ENCODE measurements at regions not wholly inside any gene's neighbourhood (a gene's known extent, or its start where the extent isn't known, plus 50 kb on each side); places are given as distances from the start of the nearest gene placed in this dataset.

DNA sequence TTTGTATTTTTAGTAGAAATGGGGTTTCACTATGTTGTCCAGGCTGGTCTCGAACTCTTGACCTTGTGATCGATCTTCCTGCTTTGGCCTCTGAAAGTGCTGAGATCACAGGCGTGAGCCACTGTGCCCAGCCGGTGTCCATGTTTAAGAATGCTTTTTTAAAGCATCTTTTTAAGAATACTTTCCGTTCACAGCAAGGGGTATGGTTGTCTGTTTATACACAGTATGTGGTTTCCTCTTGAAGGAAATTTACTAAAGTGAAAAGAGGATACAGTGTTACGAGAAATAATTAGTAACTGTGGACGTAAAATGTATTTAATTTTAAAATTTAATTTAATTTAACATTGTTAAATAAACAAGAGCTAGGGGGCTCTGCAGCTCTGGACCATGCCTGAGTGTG is 73.4 kb downstream of the GSC start:
- Histone ChIP-seq H3K9me3 (ENCODE audit: control insufficient read depth in 4 of 4, low read length in 3 of 4) (no peaks in the 10 kb centered on the region), H3K27me3 (ENCODE audit: control insufficient read depth in 4 of 4, insufficient read depth in 4 of 4, low read length in 3 of 4) (no peaks in the 10 kb centered on the region), H3K9ac (ENCODE audit: low read depth in 1 of 2, low read length in 2 of 2) (no peak overlapping the region), H3K4me1 (ENCODE audit: control insufficient read depth in 4 of 4, insufficient read depth in 4 of 4, low read length in 3 of 4) (no peaks in the 10 kb centered on the region), H3K4me3 (ENCODE audit: low read depth in 1 of 3, low read length in 3 of 3) (no peak overlapping the region), H3K36me3 (ENCODE audit: control insufficient read depth in 4 of 4, insufficient read depth in 3 of 4, low read depth in 1 of 4, low read length in 3 of 4) (no peaks in the 10 kb centered on the region), H3K27ac (ENCODE audit: low read depth in 1 of 2, low read length in 2 of 2) (no peak overlapping the region)
- TF ChIP-seq NR2F2 (IDR thresholded peaks at IDR 0.05) (no peak), GABPA (IDR thresholded peaks at IDR 0.05 in 1 of 2, conservative IDR thresholded peaks at IDR 0.05 in 1 of 2) (no peak), HNF4G (IDR thresholded peaks at IDR 0.05) (no peak)
- TF ChIP-seq, protein P1, sequence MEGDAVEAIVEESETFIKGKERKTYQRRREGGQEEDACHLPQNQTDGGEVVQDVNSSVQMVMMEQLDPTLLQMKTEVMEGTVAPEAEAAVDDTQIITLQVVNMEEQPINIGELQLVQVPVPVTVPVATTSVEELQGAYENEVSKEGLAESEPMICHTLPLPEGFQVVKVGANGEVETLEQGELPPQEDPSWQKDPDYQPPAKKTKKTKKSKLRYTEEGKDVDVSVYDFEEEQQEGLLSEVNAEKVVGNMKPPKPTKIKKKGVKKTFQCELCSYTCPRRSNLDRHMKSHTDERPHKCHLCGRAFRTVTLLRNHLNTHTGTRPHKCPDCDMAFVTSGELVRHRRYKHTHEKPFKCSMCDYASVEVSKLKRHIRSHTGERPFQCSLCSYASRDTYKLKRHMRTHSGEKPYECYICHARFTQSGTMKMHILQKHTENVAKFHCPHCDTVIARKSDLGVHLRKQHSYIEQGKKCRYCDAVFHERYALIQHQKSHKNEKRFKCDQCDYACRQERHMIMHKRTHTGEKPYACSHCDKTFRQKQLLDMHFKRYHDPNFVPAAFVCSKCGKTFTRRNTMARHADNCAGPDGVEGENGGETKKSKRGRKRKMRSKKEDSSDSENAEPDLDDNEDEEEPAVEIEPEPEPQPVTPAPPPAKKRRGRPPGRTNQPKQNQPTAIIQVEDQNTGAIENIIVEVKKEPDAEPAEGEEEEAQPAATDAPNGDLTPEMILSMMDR (IDR thresholded peaks at IDR 0.05; ENCODE audit: low read depth, low read length, missing input control) = no peak
- no peak for DNase-seq (ENCODE audit: low spot score)
- 92% methylated on average over 7 of the region's 7 CpGs for WGBS

DNA sequence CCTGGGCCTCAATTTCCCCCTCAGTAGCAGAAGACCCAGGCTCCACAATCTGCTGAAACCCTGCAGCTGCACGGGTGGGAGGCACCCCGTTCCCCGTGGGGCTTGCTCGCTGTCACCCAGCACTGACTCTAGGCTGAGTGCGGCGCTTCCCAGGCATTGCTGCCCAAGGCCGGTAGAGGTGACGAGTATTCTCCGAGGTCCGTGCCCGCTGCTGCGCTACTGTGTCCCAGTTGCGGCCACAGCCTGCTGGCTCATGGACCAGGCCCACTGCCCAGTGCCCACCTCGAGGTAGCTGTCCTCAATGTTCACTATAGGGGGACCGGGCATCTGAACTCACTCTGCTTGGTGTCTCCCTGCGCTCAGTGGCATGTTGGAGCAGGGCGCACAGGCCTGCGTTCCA is 74.7 kb downstream of the GSC start:
- H3K27ac ChIP-seq (ENCODE audit: low read depth in 1 of 2, low read length in 2 of 2) = no peak overlapping the region
- H3K9me3 ChIP-seq (ENCODE audit: control insufficient read depth in 4 of 4, low read length in 3 of 4) = no peaks in the 10 kb centered on the region
- no peak overlapping the region for H3K9ac ChIP-seq (ENCODE audit: low read depth in 1 of 2, low read length in 2 of 2)
- H3K27me3 ChIP-seq (ENCODE audit: control insufficient read depth in 4 of 4, insufficient read depth in 4 of 4, low read length in 3 of 4) = no peaks in the 10 kb centered on the region
- no peak for TF ChIP-seq RXRA (IDR thresholded peaks at IDR 0.05)
- no peak for TF ChIP-seq GABPA (IDR thresholded peaks at IDR 0.05 in 1 of 2, conservative IDR thresholded peaks at IDR 0.05 in 1 of 2)
- no peak for TF ChIP-seq NR2F2 (IDR thresholded peaks at IDR 0.05)
- no peak for TF ChIP-seq TAF1 (conservative IDR thresholded peaks at IDR 0.05)
- TF ChIP-seq HNF4G (IDR thresholded peaks at IDR 0.05) = no peak
- no peak for TF ChIP-seq RAD21 (IDR thresholded peaks at IDR 0.05)
- TF ChIP-seq, protein P2, sequence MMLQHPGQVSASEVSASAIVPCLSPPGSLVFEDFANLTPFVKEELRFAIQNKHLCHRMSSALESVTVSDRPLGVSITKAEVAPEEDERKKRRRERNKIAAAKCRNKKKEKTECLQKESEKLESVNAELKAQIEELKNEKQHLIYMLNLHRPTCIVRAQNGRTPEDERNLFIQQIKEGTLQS (IDR thresholded peaks at IDR 0.05) = no peak
- no peak for TF ChIP-seq YY1 (IDR thresholded peaks at IDR 0.05)
- no peak for TF ChIP-seq JUND (IDR thresholded peaks at IDR 0.05)
- TF ChIP-seq HNF4A (conservative IDR thresholded peaks at IDR 0.05) = no peak
- TF ChIP-seq, protein P3, sequence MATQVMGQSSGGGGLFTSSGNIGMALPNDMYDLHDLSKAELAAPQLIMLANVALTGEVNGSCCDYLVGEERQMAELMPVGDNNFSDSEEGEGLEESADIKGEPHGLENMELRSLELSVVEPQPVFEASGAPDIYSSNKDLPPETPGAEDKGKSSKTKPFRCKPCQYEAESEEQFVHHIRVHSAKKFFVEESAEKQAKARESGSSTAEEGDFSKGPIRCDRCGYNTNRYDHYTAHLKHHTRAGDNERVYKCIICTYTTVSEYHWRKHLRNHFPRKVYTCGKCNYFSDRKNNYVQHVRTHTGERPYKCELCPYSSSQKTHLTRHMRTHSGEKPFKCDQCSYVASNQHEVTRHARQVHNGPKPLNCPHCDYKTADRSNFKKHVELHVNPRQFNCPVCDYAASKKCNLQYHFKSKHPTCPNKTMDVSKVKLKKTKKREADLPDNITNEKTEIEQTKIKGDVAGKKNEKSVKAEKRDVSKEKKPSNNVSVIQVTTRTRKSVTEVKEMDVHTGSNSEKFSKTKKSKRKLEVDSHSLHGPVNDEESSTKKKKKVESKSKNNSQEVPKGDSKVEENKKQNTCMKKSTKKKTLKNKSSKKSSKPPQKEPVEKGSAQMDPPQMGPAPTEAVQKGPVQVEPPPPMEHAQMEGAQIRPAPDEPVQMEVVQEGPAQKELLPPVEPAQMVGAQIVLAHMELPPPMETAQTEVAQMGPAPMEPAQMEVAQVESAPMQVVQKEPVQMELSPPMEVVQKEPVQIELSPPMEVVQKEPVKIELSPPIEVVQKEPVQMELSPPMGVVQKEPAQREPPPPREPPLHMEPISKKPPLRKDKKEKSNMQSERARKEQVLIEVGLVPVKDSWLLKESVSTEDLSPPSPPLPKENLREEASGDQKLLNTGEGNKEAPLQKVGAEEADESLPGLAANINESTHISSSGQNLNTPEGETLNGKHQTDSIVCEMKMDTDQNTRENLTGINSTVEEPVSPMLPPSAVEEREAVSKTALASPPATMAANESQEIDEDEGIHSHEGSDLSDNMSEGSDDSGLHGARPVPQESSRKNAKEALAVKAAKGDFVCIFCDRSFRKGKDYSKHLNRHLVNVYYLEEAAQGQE (IDR thresholded peaks at IDR 0.05) = no peak
- TF ChIP-seq, protein P1 (IDR thresholded peaks at IDR 0.05; ENCODE audit: low read depth, low read length, missing input control) = no peak
- TF ChIP-seq EGR1 (IDR thresholded peaks at IDR 0.05; ENCODE audit: low read depth in 2 of 2) = no peak
- TF ChIP-seq FOXA1 (IDR thresholded peaks at IDR 0.05) = no peak
- TF ChIP-seq SP1 (IDR thresholded peaks at IDR 0.05) = no peak
- TF ChIP-seq, protein P4, sequence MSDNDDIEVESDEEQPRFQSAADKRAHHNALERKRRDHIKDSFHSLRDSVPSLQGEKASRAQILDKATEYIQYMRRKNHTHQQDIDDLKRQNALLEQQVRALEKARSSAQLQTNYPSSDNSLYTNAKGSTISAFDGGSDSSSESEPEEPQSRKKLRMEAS (IDR thresholded peaks at IDR 0.05) = no peak
- TF ChIP-seq, protein P5, sequence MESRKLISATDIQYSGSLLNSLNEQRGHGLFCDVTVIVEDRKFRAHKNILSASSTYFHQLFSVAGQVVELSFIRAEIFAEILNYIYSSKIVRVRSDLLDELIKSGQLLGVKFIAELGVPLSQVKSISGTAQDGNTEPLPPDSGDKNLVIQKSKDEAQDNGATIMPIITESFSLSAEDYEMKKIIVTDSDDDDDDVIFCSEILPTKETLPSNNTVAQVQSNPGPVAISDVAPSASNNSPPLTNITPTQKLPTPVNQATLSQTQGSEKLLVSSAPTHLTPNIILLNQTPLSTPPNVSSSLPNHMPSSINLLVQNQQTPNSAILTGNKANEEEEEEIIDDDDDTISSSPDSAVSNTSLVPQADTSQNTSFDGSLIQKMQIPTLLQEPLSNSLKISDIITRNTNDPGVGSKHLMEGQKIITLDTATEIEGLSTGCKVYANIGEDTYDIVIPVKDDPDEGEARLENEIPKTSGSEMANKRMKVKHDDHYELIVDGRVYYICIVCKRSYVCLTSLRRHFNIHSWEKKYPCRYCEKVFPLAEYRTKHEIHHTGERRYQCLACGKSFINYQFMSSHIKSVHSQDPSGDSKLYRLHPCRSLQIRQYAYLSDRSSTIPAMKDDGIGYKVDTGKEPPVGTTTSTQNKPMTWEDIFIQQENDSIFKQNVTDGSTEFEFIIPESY (IDR thresholded peaks at IDR 0.05) = no peak
- WGBS = 91% methylated on average over 18 of the region's 18 CpGs
- H3K4me1 ChIP-seq (ENCODE audit: control insufficient read depth in 4 of 4, insufficient read depth in 4 of 4, low read length in 3 of 4) = no peaks in the 10 kb centered on the region
- DNase-seq (ENCODE audit: low spot score) = no peak
- H3K4me3 ChIP-seq (ENCODE audit: low read depth in 1 of 3, low read length in 3 of 3) = no peak overlapping the region
- H3K36me3 ChIP-seq (ENCODE audit: control insufficient read depth in 4 of 4, insufficient read depth in 3 of 4, low read depth in 1 of 4, low read length in 3 of 4) = no peaks in the 10 kb centered on the region
